ENCODE measurements at regions not wholly inside any gene's neighbourhood (a gene's known extent, or its start where the extent isn't known, plus 50 kb on each side); places are given as distances from the start of the nearest gene placed in this dataset.

DNA sequence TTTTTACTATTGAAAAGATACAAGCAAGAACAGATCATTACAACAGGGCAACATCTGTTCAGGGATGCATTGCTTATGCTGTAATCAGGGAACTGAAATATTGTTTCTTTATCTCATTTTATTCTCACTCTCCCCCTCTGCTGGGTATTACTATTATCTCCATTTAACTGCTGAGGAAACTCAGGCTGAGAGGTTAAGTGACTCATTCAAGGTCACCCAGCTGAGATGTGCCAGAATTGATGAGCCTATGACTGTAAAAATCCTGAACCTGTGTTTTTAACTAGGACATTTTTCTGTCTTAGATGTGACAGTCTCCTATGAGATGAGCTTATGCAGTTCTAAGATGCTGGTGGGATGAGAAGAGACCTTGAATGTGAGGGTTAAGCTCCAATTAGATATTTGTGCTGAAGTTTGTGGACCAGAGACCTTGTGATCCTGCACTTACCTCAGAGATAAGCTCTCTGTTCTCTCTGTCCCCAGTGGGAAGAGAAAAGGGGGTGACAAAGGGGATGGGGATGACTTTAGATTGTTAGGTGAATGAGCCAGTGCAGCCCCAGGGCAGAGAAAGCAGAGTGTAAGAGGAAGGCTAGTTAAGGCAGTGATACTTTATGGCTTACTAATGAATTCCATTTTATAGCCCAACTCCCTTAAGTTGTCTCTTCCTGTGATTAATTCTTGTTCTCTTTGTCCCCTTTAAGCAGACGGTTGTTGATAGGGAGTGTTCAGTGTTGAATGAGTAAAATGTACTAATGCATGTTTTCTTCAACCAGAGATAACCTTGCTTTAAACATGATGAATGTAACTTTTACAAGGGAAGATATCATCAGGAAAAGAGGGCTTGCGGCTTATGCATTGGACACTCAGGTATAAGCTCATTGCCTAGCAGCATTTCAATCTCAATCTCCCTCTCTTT is 111.4 kb downstream of the HLX start:
- in situ Hi-C loops (cut with HindIII; ENCODE audit: extremely low pct_ligation_motif_present, low pct_unique_long_range_greater_than_20kb), result no loop called here
- CTCF ChIA-PET (ENCODE audit: low intra/inter-chr PET ratio, low total read pairs), result no interaction called here
- POLR2A ChIA-PET, result no interaction called here

More for the DNA sequence above, 111.4 kb downstream of the HLX start:
- intact Hi-C loops (cut with micrococcal nuclease; ENCODE audit: unreplicated experiment), result no loop called here
- no peaks in the 10 kb centered on the region for H3K36me3 ChIP-seq (replicated peaks in 1 of 2; ENCODE audit: control insufficient read depth in 1 of 2, insufficient read depth in 2 of 2, low read length in 2 of 2)
- no peak overlapping the region for H3K27ac ChIP-seq (ENCODE audit: extremely low read length, insufficient read depth, low read length)
- H2AFZ ChIP-seq (ENCODE audit: low read length), result no peak overlapping the region
- no peak overlapping the region for H3K9ac ChIP-seq (ENCODE audit: insufficient read depth, low read depth, low read length)
- FAIRE-seq (no peak), DNase-seq (ENCODE audit: low spot score) (peak; percentile 3), ATAC-seq (no peak)
- no peaks in the 10 kb centered on the region for H3K79me2 ChIP-seq (ENCODE audit: insufficient read depth, low read length)
- no peaks in the 10 kb centered on the region for H3K4me1 ChIP-seq (ENCODE audit: insufficient read depth, low read length)
- TF ChIP-seq JUNB (CRISPR knock-in tag; IDR thresholded peaks at IDR 0.05; ENCODE audit: borderline replicate concordance) (no peak), ZNF530 (CRISPR knock-in tag; IDR thresholded peaks at IDR 0.05; ENCODE audit: low read depth) (no peak), RXRB (CRISPR knock-in tag; IDR thresholded peaks at IDR 0.05; ENCODE audit: borderline replicate concordance) (no peak), ZFY (CRISPR knock-in tag; IDR thresholded peaks at IDR 0.05) (no peak), ZNF614 (CRISPR knock-in tag; IDR thresholded peaks at IDR 0.05; ENCODE audit: borderline replicate concordance) (no peak), POLR2AphosphoS2 (IDR thresholded peaks at IDR 0.05; ENCODE audit: low read depth, low read length) (no peak), ZNF644 (CRISPR knock-in tag; IDR thresholded peaks at IDR 0.05; ENCODE audit: low read depth) (no peak), HIVEP1 (CRISPR knock-in tag; IDR thresholded peaks at IDR 0.05) (no peak), XBP1 (CRISPR knock-in tag; IDR thresholded peaks at IDR 0.05) (no peak), HNF4G (IDR thresholded peaks at IDR 0.05; ENCODE audit: borderline replicate concordance, low read depth, low read length) (no peak), HNF4G (CRISPR knock-in tag; IDR thresholded peaks at IDR 0.05; ENCODE audit: borderline replicate concordance, low read depth) (no peak), TFDP2 (CRISPR knock-in tag; IDR thresholded peaks at IDR 0.05) (no peak), SUZ12 (IDR thresholded peaks at IDR 0.05; ENCODE audit: low read depth, low read length) (no peak), KDM6A (CRISPR knock-in tag; IDR thresholded peaks at IDR 0.05; ENCODE audit: low read depth) (no peak), LCORL (IDR thresholded peaks at IDR 0.05) (no peak), LCORL (CRISPR knock-in tag; IDR thresholded peaks at IDR 0.05) (no peak), MEF2D (CRISPR knock-in tag; IDR thresholded peaks at IDR 0.05) (no peak), NFE2L2 (IDR thresholded peaks at IDR 0.05; ENCODE audit: low read length) (no peak), REXO4 (CRISPR knock-in tag; IDR thresholded peaks at IDR 0.05; ENCODE audit: borderline replicate concordance) (no peak)
- TF ChIP-seq, protein P1, sequence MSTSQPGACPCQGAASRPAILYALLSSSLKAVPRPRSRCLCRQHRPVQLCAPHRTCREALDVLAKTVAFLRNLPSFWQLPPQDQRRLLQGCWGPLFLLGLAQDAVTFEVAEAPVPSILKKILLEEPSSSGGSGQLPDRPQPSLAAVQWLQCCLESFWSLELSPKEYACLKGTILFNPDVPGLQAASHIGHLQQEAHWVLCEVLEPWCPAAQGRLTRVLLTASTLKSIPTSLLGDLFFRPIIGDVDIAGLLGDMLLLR (CRISPR knock-in tag; IDR thresholded peaks at IDR 0.05), result no peak
- BruUV-seq (replicated peaks), result no TSS peak
- no peaks in the 10 kb centered on the region for H3K9me3 ChIP-seq (ENCODE audit: low read length)
- WGBS (ENCODE audit: low lambda C conversion rate), result 20% methylated on average over 2 of the region's 2 CpGs
- H4K20me1 ChIP-seq (ENCODE audit: insufficient read depth, low read length), result no peaks in the 10 kb centered on the region
- no peak overlapping the region for H3K4me3 ChIP-seq (replicated peaks in 1 of 3; ENCODE audit: insufficient read depth in 1 of 3, low read depth in 2 of 3, low read length in 3 of 3)
- 0 out of 5 replicates have a peak, but pooled peaks cover 0 to 3% of the 10 kb centered on the region in 2 experiments for H3K27me3 ChIP-seq (ENCODE audit: control insufficient read depth in 1 of 2, insufficient read depth in 2 of 2, low read length in 2 of 2)
- H3K4me2 ChIP-seq (ENCODE audit: low read depth, low read length), result no peak overlapping the region

All from HepG2 (cell line).